Adrenal gland (tissue), 9 donors: ENCODE measurements at regions not wholly inside any gene's neighbourhood (a gene's known extent, or its start where the extent isn't known, plus 50 kb on each side); places are given as distances from the start of the nearest gene placed in this dataset.

ENCODE experiments used
- DNase-seq, 7 donors: peaks; one replicate each; pipeline ENCODE4 v3.0.0-alpha.2; 2019 to 2020
- H3K27ac ChIP-seq, 5 donors: fragments of 200-600 bp; sonication (generic) in 4 of 5; 1 replicate in 3 of 5; 2 replicates in 2 of 5; pipeline versions ENCODE4 v1.5.1 to v1.8.0; 2016 to 2020; ENCODE audit warnings: mild to moderate bottlenecking in 1 of 5
- H3K27me3 ChIP-seq: fragments of 200-600 bp; 2 replicates; pipeline ENCODE4 v1.8.0; 2021
- H3K36me3 ChIP-seq, 2 donors: fragments of 200-600 bp; replicated peaks in 1 of 2; 1 replicate in 1 of 2; 2 replicates in 1 of 2; pipeline versions ENCODE4 v1.5.1 to v1.8.0; 2018 to 2022
- H3K4me1 ChIP-seq, 2 donors: fragments of 200-600 bp; replicated peaks in 1 of 2; 1 replicate in 1 of 2; 2 replicates in 1 of 2; pipeline versions ENCODE4 v1.5.1 to v1.8.0; 2018 to 2021
- H3K4me3 ChIP-seq, 4 donors: fragments of 200-600 bp; sonication (generic) in 3 of 4; one replicate each; pipeline ENCODE4 v1.5.1; 2016 to 2018
- H3K9me3 ChIP-seq, 3 donors: fragments of 200-600 bp; sonication (generic) in 1 of 3; replicated peaks in 1 of 3; 1 replicate in 2 of 3; 2 replicates in 1 of 3; pipeline versions ENCODE4 v1.5.1 to v1.8.0; 2016 to 2021
- POLR2A ChIP-seq, 2 donors: fragments of 450-650 bp; IDR thresholded peaks; one replicate each; pipeline ENCODE4 v1.6.1; 2017; ENCODE audit warnings: antibody characterized with exemption in 2 of 2, mild to moderate bottlenecking in 2 of 2, moderate library complexity in 1 of 2
- WGBS, 4 donors: extraction: QIAGEN DNeasy Blood & Tissue Kit in 2 of 4; methylation state at CpG; one replicate each; pipeline versions ENCODE4 v1.1.5 to v1.1.7; 2013 to 2017; 5-methylcytosine and 5-hydroxymethylcytosine counted together
- intact Hi-C, 2 donors: fragments of 100-400 bp; cut with DNase I; formaldehyde crosslinking; loops; one replicate each; pipeline versions ENCODE4 v1.14.1 to v1.15.0; 2022 to 2023
- TF ChIP-seq, protein P1 (sequence below), 6 experiments: fragments of 450-650 bp in 4 of 6; fragments of 200-600 bp in 2 of 6; sonication (generic) in 1 of 6; IDR thresholded peaks; 1 replicate in 5 of 6; 2 replicates in 1 of 6; pipeline versions ENCODE4 v1.5.1 to v1.8.0; 2016 to 2021; ENCODE audit warnings: antibody characterized with exemption in 6 of 6, mild to moderate bottlenecking in 2 of 6, moderate library complexity in 1 of 6
- donor health status: healthy with polysubstance abuse.
- donor health status: Bipolar disorder and iron deficiency.
- donor health status: DM: yes; HTN: yes; CAD: no.
- donor health status: DM: no; HTN: no; CAD: no.
- donor health status: DM: no; HTN: no; CAD: no.

GRCh38 chr1:226809785-226810571 lies 60.4 kb upstream of the PSEN2 start:
- DNase-seq: no peak
- Histone ChIP-seq H3K4me1 (peaks cover 0 to 4% of the 10 kb centered on the region in 2 donors), H3K36me3 (no peaks in the 10 kb centered on the region), H3K9me3 (no peaks in the 10 kb centered on the region), H3K4me3 (no peak overlapping the region), H3K27me3 (no peaks in the 10 kb centered on the region), H3K27ac (no peak overlapping the region)
- intact Hi-C loops: no loop called here
- TF ChIP-seq POLR2A (IDR thresholded peaks at IDR 0.05): no peak
- TF ChIP-seq, protein P1, sequence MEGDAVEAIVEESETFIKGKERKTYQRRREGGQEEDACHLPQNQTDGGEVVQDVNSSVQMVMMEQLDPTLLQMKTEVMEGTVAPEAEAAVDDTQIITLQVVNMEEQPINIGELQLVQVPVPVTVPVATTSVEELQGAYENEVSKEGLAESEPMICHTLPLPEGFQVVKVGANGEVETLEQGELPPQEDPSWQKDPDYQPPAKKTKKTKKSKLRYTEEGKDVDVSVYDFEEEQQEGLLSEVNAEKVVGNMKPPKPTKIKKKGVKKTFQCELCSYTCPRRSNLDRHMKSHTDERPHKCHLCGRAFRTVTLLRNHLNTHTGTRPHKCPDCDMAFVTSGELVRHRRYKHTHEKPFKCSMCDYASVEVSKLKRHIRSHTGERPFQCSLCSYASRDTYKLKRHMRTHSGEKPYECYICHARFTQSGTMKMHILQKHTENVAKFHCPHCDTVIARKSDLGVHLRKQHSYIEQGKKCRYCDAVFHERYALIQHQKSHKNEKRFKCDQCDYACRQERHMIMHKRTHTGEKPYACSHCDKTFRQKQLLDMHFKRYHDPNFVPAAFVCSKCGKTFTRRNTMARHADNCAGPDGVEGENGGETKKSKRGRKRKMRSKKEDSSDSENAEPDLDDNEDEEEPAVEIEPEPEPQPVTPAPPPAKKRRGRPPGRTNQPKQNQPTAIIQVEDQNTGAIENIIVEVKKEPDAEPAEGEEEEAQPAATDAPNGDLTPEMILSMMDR (IDR thresholded peaks at IDR 0.05): no peak
- WGBS, 4 donors: 80 to 85% (median 84%) methylated on average over 8 to 11 of the region's 11 CpGs

- Histone ChIP-seq H3K27me3 (no peaks in the 10 kb centered on the region), H3K4me1 (no peaks in the 10 kb centered on the region), H3K36me3 (no peaks in the 10 kb centered on the region), H3K9me3 (no peaks in the 10 kb centered on the region), H3K4me3 (no peak overlapping the region), H3K27ac (no peak overlapping the region)
- intact Hi-C loops: no loop called here
- TF ChIP-seq POLR2A (IDR thresholded peaks at IDR 0.05): no peak
- TF ChIP-seq, protein P1 (IDR thresholded peaks at IDR 0.05): no peak
- WGBS, 4 donors: 84 to 96% (median 89%) methylated on average over 5 to 6 of the region's 6 CpGs
- no peak for DNase-seq
Observed at GRCh38 chr1:226808501-226808900, 61.9 kb upstream of the PSEN2 start.

- H3K9me3 ChIP-seq: no peaks in the 10 kb centered on the region
- no peak for DNase-seq
- H3K27me3 ChIP-seq: no peaks in the 10 kb centered on the region
- no peaks in the 10 kb centered on the region for H3K36me3 ChIP-seq
- TF ChIP-seq, protein P1 (IDR thresholded peaks at IDR 0.05): no peak
- TF ChIP-seq POLR2A (IDR thresholded peaks at IDR 0.05): no peak
- H3K4me3 ChIP-seq: no peak overlapping the region
- WGBS, 4 donors: 69 to 79% (median 75%) methylated on average over 1 of the region's 1 CpG
- no peaks in the 10 kb centered on the region for H3K4me1 ChIP-seq
- H3K27ac ChIP-seq: no peak overlapping the region
- intact Hi-C loops: no loop called here
Observed at GRCh38 chr1:226806988-226807387, 63.4 kb upstream of the PSEN2 start.

- H3K9me3 ChIP-seq: no peaks in the 10 kb centered on the region
- TF ChIP-seq POLR2A (IDR thresholded peaks at IDR 0.05): no peak
- TF ChIP-seq, protein P1 (IDR thresholded peaks at IDR 0.05): no peak
- H3K4me3 ChIP-seq: no peak overlapping the region
- WGBS, 4 donors: 75 to 82% (median 79%) methylated on average over 12 of the region's 12 CpGs
- DNase-seq: no peak
- no peak overlapping the region for H3K27ac ChIP-seq
- no peaks in the 10 kb centered on the region for H3K27me3 ChIP-seq
- intact Hi-C loops: no loop called here
- no peaks in the 10 kb centered on the region for H3K4me1 ChIP-seq
- no peaks in the 10 kb centered on the region for H3K36me3 ChIP-seq
Observed at GRCh38 chr1:226804907-226805759, 65.3 kb upstream of the PSEN2 start.
